T-cell (primary cell): ENCODE measurements at regions not wholly inside any gene's neighbourhood (a gene's known extent, or its start where the extent isn't known, plus 50 kb on each side); places are given as distances from the start of the nearest gene placed in this dataset.

ENCODE experiments used
- ATAC-seq, 4 experiments: fragments of 200-7000 bp in 3 of 4; fragments of 150-1000 bp in 1 of 4; cut with Tn5 transposase; replicated peaks in 1 of 4; 1 replicate in 3 of 4; 2 replicates in 1 of 4; pipeline ENCODE4 v1.10.0; 2021; ENCODE audit warnings: moderate library complexity in 3 of 4, mild to moderate bottlenecking in 2 of 4, moderate number of reproducible peaks in 1 of 4
- CTCF ChIA-PET, 2 donors: fragments of 300-600 bp; sonication (Branson Sonifier 250); formaldehyde crosslinking; loops; one replicate each; lab custom pipeline; 2022; ENCODE audit warnings: antibody characterized with exemption in 2 of 2; lab: Charles Lee
- POLR2A ChIA-PET, 2 donors: fragments of 300-600 bp; sonication (Branson Sonifier 250); formaldehyde crosslinking; loops; one replicate each; lab custom pipeline; 2022; ENCODE audit warnings: antibody characterized with exemption in 2 of 2; lab: Charles Lee
- DNase-seq, 35 experiments: peaks; one replicate each; pipeline versions ENCODE4 v3.0.0 to v3.0.0-alpha.2; 2013 to 2023
- H3K27ac ChIP-seq: one replicate; pipeline ENCODE4 v1.5.1; 2013; ENCODE audit warnings: low read length
- H3K27me3 ChIP-seq, 2 experiments: replicated peaks in 1 of 2; 1 replicate in 1 of 2; 2 replicates in 1 of 2; pipeline versions ENCODE4 v1.6.1 to v1.7.0; 2013; ENCODE audit warnings: low read length in 1 of 2, mixed read lengths in 1 of 2; ENCODE audit not compliant: control insufficient read depth in 2 of 2, insufficient read depth in 2 of 2; ENCODE audit errors: extremely low read depth in 1 of 2
- H3K36me3 ChIP-seq, 2 donors: 1 replicate in 1 of 2; 2 replicates in 1 of 2; pipeline versions ENCODE4 v1.6.1 to v1.7.0; 2013; ENCODE audit warnings: low read length in 1 of 2; ENCODE audit not compliant: control insufficient read depth in 2 of 2, insufficient read depth in 1 of 2; ENCODE audit errors: extremely low read depth in 1 of 2
- H3K4me1 ChIP-seq, 2 experiments: 1 replicate in 1 of 2; 2 replicates in 1 of 2; pipeline versions ENCODE4 v1.6.1 to v1.7.0; 2013; ENCODE audit warnings: low read length in 2 of 2, mixed read lengths in 1 of 2; ENCODE audit not compliant: insufficient read depth in 2 of 2, control insufficient read depth in 1 of 2; ENCODE audit errors: extremely low read depth in 1 of 2
- H3K4me3 ChIP-seq, 2 donors: 1 replicate in 1 of 2; 2 replicates in 1 of 2; pipeline versions ENCODE4 v1.5.1 to v1.7.0; 2013; ENCODE audit warnings: mild to moderate bottlenecking in 2 of 2, low read length in 1 of 2, moderate library complexity in 1 of 2; ENCODE audit not compliant: control insufficient read depth in 1 of 2; ENCODE audit errors: extremely low read depth in 1 of 2
- H3K9me3 ChIP-seq: 2 replicates; pipeline ENCODE4 v1.7.0; 2013
- H3K27ac Mint-ChIP-seq, 2 donors: one replicate each; pipeline ENCODE4 v1.8.0; 2020 to 2021; ENCODE audit warnings: mild to moderate bottlenecking in 2 of 2, mixed read lengths in 2 of 2
- H3K27me3 Mint-ChIP-seq, 2 donors: one replicate each; pipeline ENCODE4 v1.8.0; 2021 to 2022; ENCODE audit warnings: mixed read lengths in 2 of 2
- H3K36me3 Mint-ChIP-seq: one replicate; pipeline ENCODE4 v1.8.0; 2021; ENCODE audit warnings: mixed read lengths
- H3K4me1 Mint-ChIP-seq, 3 donors: one replicate each; pipeline ENCODE4 v1.8.0; 2020 to 2022; ENCODE audit warnings: mixed read lengths in 3 of 3, mild to moderate bottlenecking in 1 of 3
- H3K4me3 Mint-ChIP-seq, 3 donors: one replicate each; pipeline ENCODE4 v1.8.0; 2020 to 2022; ENCODE audit warnings: mild to moderate bottlenecking in 3 of 3, mixed read lengths in 3 of 3, moderate library complexity in 3 of 3
- H3K9me3 Mint-ChIP-seq, 3 donors: one replicate each; pipeline ENCODE4 v1.8.0; 2020 to 2022; ENCODE audit warnings: mixed read lengths in 3 of 3
- WGBS: methylation state at CpG from one replicate; pipeline ENCODE4 v1.1.5; 2013; ENCODE audit warnings: missing lambda C conversion rate; ENCODE audit not compliant: insufficient coverage; 5-methylcytosine and 5-hydroxymethylcytosine counted together

DNA sequence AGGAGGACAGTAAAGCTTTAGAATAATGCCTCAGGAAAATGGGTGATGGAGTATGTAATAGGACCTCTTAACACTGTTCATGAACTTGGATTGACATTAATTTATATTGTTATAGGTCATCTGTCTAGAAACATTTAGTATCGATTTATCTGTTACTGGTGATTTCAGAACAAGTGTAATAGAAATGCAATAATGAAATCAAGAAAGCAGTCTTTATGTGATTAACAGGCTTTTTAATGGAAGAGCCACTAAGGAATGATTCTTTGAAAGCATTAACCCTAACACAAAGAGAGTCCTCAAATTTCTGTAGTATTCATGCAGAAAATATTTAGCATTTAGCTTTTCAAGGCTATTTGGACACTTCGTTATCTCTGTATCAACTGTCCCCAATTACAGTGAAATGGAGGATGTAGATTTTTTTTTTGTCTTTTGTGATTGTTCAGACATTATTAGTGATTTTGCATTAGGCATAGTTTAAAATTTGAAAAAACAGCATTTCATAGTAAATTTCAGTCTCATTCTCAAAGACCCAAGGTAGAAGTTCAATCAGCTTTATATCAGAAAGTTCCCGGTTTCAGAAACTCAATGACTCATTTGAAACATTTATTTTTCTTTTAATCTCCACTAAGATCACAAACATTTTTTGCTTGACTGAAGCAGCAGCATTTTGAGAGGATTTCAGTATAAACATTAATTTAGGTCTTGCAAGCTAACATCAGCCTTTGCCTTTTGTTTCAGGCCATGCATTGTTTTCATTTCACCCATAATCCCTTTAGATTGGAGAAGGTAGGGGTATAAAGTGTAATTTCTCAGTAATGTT, 56.3 kb downstream of the AGTR2 start:
- no peaks in the 10 kb centered on the region for H3K4me1 Mint-ChIP-seq
- H3K4me1 ChIP-seq, result no peaks in the 10 kb centered on the region
- H3K36me3 Mint-ChIP-seq, result no peaks in the 10 kb centered on the region
- WGBS, result no CpG with 5 or more reads among the region's 3 CpGs
- CTCF ChIA-PET, result no interaction called here
- H3K9me3 Mint-ChIP-seq, result peaks cover 0 to 3% (median 3%) of the 10 kb centered on the region in 3 donors
- no peak for DNase-seq
- no peak overlapping the region for H3K27ac Mint-ChIP-seq
- no peaks in the 10 kb centered on the region for H3K36me3 ChIP-seq
- POLR2A ChIA-PET, result no interaction called here
- ATAC-seq, result no peak
- H3K4me3 ChIP-seq, result no peak overlapping the region
- H3K27me3 ChIP-seq, result no peaks in the 10 kb centered on the region
- H3K27ac ChIP-seq, result no peak overlapping the region
- H3K9me3 ChIP-seq, result no peaks in the 10 kb centered on the region
- peaks cover 0 to 12% of the 10 kb centered on the region in 2 donors for H3K27me3 Mint-ChIP-seq
- H3K4me3 Mint-ChIP-seq, result no peak overlapping the region

DNA sequence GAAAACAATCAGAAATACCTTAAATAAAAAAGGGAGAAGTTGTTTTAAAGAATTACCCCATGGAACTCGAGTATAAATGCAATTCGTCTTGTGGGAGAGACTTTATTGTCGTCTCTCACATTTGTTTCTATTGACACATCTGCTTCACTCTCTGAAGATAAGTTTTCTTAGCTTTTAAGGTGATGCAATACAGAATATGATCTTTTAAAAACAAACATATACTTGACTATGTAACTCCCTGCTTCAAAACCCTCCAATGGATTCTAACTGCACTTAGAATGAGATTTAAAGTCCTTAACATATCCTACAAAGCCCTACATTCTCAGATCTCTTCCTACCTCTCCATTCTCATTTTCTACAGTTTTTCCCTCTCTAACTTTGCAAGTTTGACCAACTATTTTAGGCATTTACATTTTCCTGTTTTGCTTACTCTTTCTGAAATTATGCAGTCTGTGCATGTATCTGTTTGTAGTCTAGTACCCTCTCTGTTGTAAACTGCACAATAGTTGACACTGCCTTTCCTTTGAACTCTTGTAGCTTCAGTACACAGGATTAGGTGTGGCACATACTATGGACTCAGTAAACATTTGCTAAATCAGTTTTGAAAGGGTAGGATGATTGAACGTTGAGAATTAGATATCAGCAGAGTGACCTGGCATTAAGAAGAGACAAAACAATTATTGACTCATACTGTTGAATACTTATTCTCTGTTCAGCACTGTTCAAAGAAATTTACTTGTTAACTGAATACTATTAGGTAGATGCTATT, 59.8 kb downstream of the AGTR2 start:
- Histone ChIP-seq H3K27ac (no peak overlapping the region), H3K4me1 (no peaks in the 10 kb centered on the region), H3K36me3 (no peaks in the 10 kb centered on the region), H3K27me3 (no peaks in the 10 kb centered on the region), H3K9me3 (no peaks in the 10 kb centered on the region), H3K4me3 (no peak overlapping the region)
- ChIA-PET CTCF (no interaction called here), POLR2A (no interaction called here)
- no CpG with 5 or more reads among the region's 4 CpGs for WGBS
- Mint-ChIP-seq H3K36me3 (no peaks in the 10 kb centered on the region), H3K9me3 (peaks cover 0 to 3% (median 0%) of the 10 kb centered on the region in 3 donors), H3K4me1 (no peaks in the 10 kb centered on the region), H3K27me3 (peaks cover 0 to 9% of the 10 kb centered on the region in 2 donors), H3K4me3 (no peak overlapping the region), H3K27ac (no peak overlapping the region)
- ATAC-seq, result no peak
- DNase-seq, result no peak

DNA sequence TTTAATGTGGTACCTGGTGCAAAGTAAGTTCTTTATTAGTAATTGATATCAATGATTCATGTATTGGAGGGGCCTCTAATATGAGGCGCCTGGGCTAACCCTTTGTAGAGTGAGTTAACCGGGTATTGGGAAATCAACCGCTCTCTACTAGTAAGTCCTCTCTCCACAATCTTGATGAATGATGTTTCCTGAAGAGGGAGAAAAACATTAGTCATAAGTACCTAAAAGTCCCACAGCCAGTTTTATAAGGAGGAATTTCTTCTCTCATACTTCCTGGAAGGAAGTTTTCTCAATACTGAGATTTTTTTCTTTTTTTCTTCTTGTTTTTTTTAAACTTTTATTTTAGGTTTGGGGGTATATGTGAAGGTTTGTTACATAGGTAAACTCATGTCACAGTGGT, 62.3 kb downstream of the AGTR2 start:
- H3K4me3 Mint-ChIP-seq, result no peak overlapping the region

DNA sequence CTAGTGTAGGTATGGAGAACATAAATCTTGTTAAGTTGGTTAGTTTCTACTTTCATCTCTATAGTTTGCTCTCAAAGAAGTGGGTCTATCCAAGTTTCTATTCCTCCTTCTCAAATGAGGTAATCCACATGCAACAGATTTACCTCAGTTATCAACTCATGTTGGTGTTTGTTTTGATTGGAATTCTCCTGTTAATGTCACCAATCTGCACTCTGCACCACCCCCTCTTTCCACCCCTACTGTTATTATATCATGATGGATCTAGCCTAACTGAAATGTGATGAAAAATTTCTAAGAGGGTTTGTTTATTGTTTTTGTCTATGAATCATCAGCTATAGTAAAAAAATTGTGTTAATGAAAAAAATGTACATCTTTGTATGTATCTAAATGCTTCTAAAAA, 66.1 kb downstream of the AGTR2 start:
- POLR2A ChIA-PET, result no interaction called here
- Histone ChIP-seq H3K27ac (no peak overlapping the region), H3K27me3 (no peaks in the 10 kb centered on the region), H3K36me3 (no peaks in the 10 kb centered on the region), H3K9me3 (no peaks in the 10 kb centered on the region), H3K4me1 (no peaks in the 10 kb centered on the region), H3K4me3 (no peak overlapping the region)
- no peak for DNase-seq
- H3K27me3 Mint-ChIP-seq, result peaks cover 0 to 4% of the 10 kb centered on the region in 2 donors
- H3K4me3 Mint-ChIP-seq, result no peak overlapping the region
- ATAC-seq, result no peak
- CTCF ChIA-PET, result no interaction called here
- H3K27ac Mint-ChIP-seq, result no peak overlapping the region
- H3K9me3 Mint-ChIP-seq, result no peaks in the 10 kb centered on the region
- no peaks in the 10 kb centered on the region for H3K4me1 Mint-ChIP-seq
- no peaks in the 10 kb centered on the region for H3K36me3 Mint-ChIP-seq

More for the DNA sequence above, 62.3 kb downstream of the AGTR2 start:
- WGBS, result no CpG with 5 or more reads among the region's 3 CpGs
- Mint-ChIP-seq H3K27me3 (peaks cover 0 to 8% of the 10 kb centered on the region in 2 donors), H3K4me1 (no peaks in the 10 kb centered on the region), H3K9me3 (no peaks in the 10 kb centered on the region), H3K27ac (no peak overlapping the region), H3K36me3 (no peaks in the 10 kb centered on the region)
- no peak for DNase-seq
- Histone ChIP-seq H3K4me3 (no peak overlapping the region), H3K36me3 (no peaks in the 10 kb centered on the region), H3K27ac (no peak overlapping the region), H3K27me3 (no peaks in the 10 kb centered on the region), H3K9me3 (no peaks in the 10 kb centered on the region), H3K4me1 (no peaks in the 10 kb centered on the region)
- ChIA-PET CTCF (no interaction called here), POLR2A (no interaction called here)
- no peak for ATAC-seq

DNA sequence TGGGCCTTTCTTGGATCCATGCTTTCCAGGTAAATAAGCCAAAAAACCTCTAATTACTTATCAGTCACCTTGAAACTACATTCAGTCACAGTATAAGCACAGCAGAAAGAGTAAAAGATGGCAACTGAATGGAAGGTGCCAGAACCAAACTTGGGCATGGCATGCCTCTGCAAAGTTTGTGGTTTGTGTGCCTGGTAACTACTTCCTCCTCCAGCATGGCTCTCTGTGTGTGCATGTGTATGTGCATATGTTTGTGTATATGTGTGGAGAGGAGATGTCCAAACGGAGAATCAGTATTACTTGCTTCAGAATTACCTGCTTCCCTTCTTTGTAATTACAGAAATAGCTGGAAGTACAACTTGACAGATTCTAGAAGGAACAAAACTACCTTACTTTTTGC, 67.5 kb downstream of the AGTR2 start:
- ATAC-seq (no peak), DNase-seq (no peak)
- Mint-ChIP-seq H3K9me3 (no peaks in the 10 kb centered on the region), H3K36me3 (no peaks in the 10 kb centered on the region), H3K4me3 (no peak overlapping the region), H3K4me1 (no peaks in the 10 kb centered on the region), H3K27me3 (peaks cover 0 to 4% of the 10 kb centered on the region in 2 donors), H3K27ac (no peak overlapping the region)
- Histone ChIP-seq H3K4me3 (no peak overlapping the region), H3K36me3 (no peaks in the 10 kb centered on the region), H3K27ac (no peak overlapping the region), H3K9me3 (no peaks in the 10 kb centered on the region), H3K4me1 (no peaks in the 10 kb centered on the region), H3K27me3 (no peaks in the 10 kb centered on the region)
- ChIA-PET POLR2A (no interaction called here), CTCF (no interaction called here)
- no CpG with 5 or more reads among the region's 1 CpG for WGBS

DNA sequence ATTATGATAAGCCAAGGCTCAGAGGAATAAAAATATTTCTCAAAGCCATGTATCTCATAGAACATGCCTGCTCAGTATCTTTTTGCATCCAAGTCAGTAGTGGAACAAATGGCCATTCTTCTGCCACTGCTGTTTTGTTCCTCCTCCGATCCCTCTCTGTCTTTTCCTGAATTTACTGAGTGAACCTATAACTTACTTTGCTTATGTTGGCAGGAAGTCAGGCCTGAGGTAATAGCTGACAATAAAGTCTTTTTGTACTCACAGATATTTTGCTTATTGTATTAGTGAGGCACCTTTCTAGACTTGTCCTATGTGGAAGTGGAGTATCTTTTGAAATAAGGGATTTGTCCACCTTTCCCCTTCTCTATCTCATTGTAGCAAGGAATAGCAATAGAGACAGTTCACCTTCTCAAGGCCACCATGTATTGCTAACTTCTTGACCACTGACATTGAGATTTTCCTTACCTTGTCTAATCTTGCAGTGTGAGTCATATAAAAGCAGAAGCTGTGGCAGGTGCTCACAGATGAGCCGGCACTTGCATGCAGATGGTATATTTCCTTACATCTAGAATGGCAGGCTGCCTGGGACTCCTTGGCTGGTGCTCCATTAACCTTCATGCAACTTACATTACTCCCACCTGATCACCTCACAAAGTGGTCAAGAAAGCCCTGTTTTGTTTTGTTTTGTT, 68.2 kb downstream of the AGTR2 start:
- H3K4me3 ChIP-seq, result no peak overlapping the region
- no peaks in the 10 kb centered on the region for H3K9me3 ChIP-seq
- no peak overlapping the region for H3K27ac Mint-ChIP-seq
- H3K27ac ChIP-seq, result no peak overlapping the region
- H3K4me1 ChIP-seq, result no peaks in the 10 kb centered on the region
- POLR2A ChIA-PET, result no interaction called here
- H3K9me3 Mint-ChIP-seq, result no peaks in the 10 kb centered on the region
- H3K36me3 Mint-ChIP-seq, result no peaks in the 10 kb centered on the region
- H3K4me3 Mint-ChIP-seq, result no peak overlapping the region
- no CpG with 5 or more reads among the region's 2 CpGs for WGBS
- H3K27me3 Mint-ChIP-seq, result peaks cover 0 to 4% of the 10 kb centered on the region in 2 donors
- H3K36me3 ChIP-seq, result no peaks in the 10 kb centered on the region
- H3K27me3 ChIP-seq, result no peaks in the 10 kb centered on the region
- no peaks in the 10 kb centered on the region for H3K4me1 Mint-ChIP-seq
- CTCF ChIA-PET, result no interaction called here
- ATAC-seq, result no peak
- no peak for DNase-seq
